ENCODE measurements at regions not wholly inside any gene's neighbourhood (a gene's known extent, or its start where the extent isn't known, plus 50 kb on each side); places are given as distances from the start of the nearest gene placed in this dataset.

DNA sequence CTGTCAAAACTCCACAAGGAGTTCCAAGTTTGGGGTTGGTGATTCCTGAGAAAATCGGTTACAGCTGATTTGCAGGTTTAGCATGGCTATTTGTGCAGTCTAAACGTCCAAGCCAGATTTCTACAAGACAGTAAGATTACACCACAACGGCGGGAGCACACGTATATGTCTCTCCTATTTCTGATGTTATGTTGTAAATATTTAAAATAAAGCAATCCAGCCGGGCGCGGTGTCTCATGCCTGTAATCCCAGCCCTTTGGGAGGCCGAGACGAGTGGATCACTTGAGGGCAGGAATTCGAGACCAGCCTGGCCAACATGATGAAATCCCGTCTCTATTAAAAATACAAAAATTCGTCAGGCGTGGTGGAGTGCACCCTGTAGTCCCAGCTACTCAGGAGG, 106.8 kb upstream of the IGF1R start:
- H3K36me3 ChIP-seq (ENCODE audit: control insufficient read depth, insufficient read depth, low read length): no peaks in the 10 kb centered on the region
- no peaks in the 10 kb centered on the region for H3K9me3 ChIP-seq (replicated peaks; ENCODE audit: control insufficient read depth, insufficient read depth, low read depth, low read length)
- DNase-seq (ENCODE audit: extremely low read depth in 1 of 4, low spot score in 3 of 4) (no peak), ATAC-seq (no peak), FAIRE-seq (no peak)
- H4K20me1 ChIP-seq (replicated peaks; ENCODE audit: control insufficient read depth, insufficient read depth, low read length): no peaks in the 10 kb centered on the region
- H3K9ac ChIP-seq (ENCODE audit: insufficient read depth in 1 of 2, low read depth in 2 of 2, low read length in 2 of 2): no peak overlapping the region
- H3K27me3 ChIP-seq (ENCODE audit: control insufficient read depth in 2 of 2, insufficient read depth in 2 of 2, low read length in 2 of 2): peaks cover 0 to 6% of the 10 kb centered on the region in 2 experiments; a peak in 2 of 5 replicates
- no peak overlapping the region for H2AFZ ChIP-seq (ENCODE audit: low read depth, low read length)
- no peaks in the 10 kb centered on the region for H3K79me2 ChIP-seq (ENCODE audit: control insufficient read depth, insufficient read depth, low read length)
- BruUV-seq (replicated peaks): no TSS peak
- no peaks in the 10 kb centered on the region for H3K4me1 ChIP-seq (replicated peaks in 1 of 2; ENCODE audit: control insufficient read depth in 2 of 2, insufficient read depth in 2 of 2, low read length in 2 of 2)
- intact Hi-C loops (cut with micrococcal nuclease) (no loop called here), in situ Hi-C loops (cut with MboI) (no loop called here)
- no peaks in the 10 kb centered on the region for H3K9me1 ChIP-seq (ENCODE audit: control insufficient read depth, insufficient read depth, low read length)
- H3K27ac ChIP-seq (ENCODE audit: extremely low read depth, low read depth, low read length): no peak overlapping the region
- no peak for TF ChIP-seq BHLHE40 (IDR thresholded peaks at IDR 0.05; ENCODE audit: low read length)
- CTCF ChIA-PET (ENCODE audit: low intra/inter-chr PET ratio): no interaction called here
- POLR2A ChIA-PET: no interaction called here
- H3K4me2 ChIP-seq (ENCODE audit: insufficient read depth, low read length): no peak overlapping the region
- 2% methylated on average over 14 of the region's 14 CpGs for WGBS (ENCODE audit: insufficient coverage, low coverage, missing lambda C conversion rate)
- no peak overlapping the region for H3K4me3 ChIP-seq

DNA sequence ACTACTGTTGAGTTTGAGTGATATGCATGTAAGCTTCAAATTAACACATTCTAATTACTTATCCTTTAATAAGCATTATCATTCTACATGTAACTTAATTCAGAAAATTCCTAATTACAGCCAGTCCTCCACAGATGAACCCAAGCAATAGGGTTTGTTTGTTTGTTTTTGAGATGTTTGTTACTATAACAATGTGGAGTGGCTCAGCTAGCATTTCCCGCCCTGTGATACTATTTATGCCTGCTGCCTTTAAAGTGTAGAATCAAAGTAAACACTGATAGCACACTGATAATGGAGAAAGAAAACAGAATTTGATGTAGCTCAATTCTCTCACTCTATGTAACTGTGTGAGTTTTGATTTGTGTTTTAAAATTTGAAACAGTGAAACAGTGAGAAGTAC, 105.1 kb upstream of the IGF1R start:
- no peak overlapping the region for H3K4me2 ChIP-seq (ENCODE audit: insufficient read depth, low read length)
- H3K27ac ChIP-seq (ENCODE audit: extremely low read depth, low read depth, low read length): no peak overlapping the region
- no peak for TF ChIP-seq NFE2L1 (tag; IDR thresholded peaks at IDR 0.05; ENCODE audit: borderline replicate concordance, low read depth)
- ChIA-PET POLR2A (no interaction called here), CTCF (ENCODE audit: low intra/inter-chr PET ratio) (no interaction called here)
- H3K27me3 ChIP-seq (ENCODE audit: control insufficient read depth in 2 of 2, insufficient read depth in 2 of 2, low read length in 2 of 2): peaks cover 0 to 12% of the 10 kb centered on the region in 2 experiments; a peak in 3 of 5 replicates
- H3K36me3 ChIP-seq (ENCODE audit: control insufficient read depth, insufficient read depth, low read length): no peaks in the 10 kb centered on the region
- no TSS peak for BruUV-seq (replicated peaks)
- no peak overlapping the region for H3K4me3 ChIP-seq
- intact Hi-C loops (cut with micrococcal nuclease): no loop called here
- H3K9me3 ChIP-seq (replicated peaks; ENCODE audit: control insufficient read depth, insufficient read depth, low read depth, low read length): no peaks in the 10 kb centered on the region
- DNase-seq (ENCODE audit: extremely low read depth in 1 of 4, low spot score in 3 of 4): no peak
- H3K4me1 ChIP-seq (replicated peaks in 1 of 2; ENCODE audit: control insufficient read depth in 2 of 2, insufficient read depth in 2 of 2, low read length in 2 of 2): peaks cover 0 to 2% of the 10 kb centered on the region in 2 experiments; a peak in 1 of 5 replicates
- FAIRE-seq: no peak
- no peak overlapping the region for H3K9ac ChIP-seq (ENCODE audit: insufficient read depth in 1 of 2, low read depth in 2 of 2, low read length in 2 of 2)
- H4K20me1 ChIP-seq (replicated peaks; ENCODE audit: control insufficient read depth, insufficient read depth, low read length): no peaks in the 10 kb centered on the region
- whole genome bisulfite sequencing (ENCODE audit: insufficient coverage, low coverage, missing lambda C conversion rate): 5% methylated on average over 1 of the region's 1 CpG
- no peak overlapping the region for H2AFZ ChIP-seq (ENCODE audit: low read depth, low read length)
- in situ Hi-C loops (cut with MboI): no loop called here
- no peak for ATAC-seq
- no peaks in the 10 kb centered on the region for H3K79me2 ChIP-seq (ENCODE audit: control insufficient read depth, insufficient read depth, low read length)
- no peaks in the 10 kb centered on the region for H3K9me1 ChIP-seq (ENCODE audit: control insufficient read depth, insufficient read depth, low read length)
